ENCODE measurements at regions not wholly inside any gene's neighbourhood (a gene's known extent, or its start where the extent isn't known, plus 50 kb on each side); places are given as distances from the start of the nearest gene placed in this dataset.
"Not testable (repeated sequence)": the region's sequence is repeated elsewhere in the genome, so short reads cannot be mapped to it uniquely, and the experiment has no call there.

DNA sequence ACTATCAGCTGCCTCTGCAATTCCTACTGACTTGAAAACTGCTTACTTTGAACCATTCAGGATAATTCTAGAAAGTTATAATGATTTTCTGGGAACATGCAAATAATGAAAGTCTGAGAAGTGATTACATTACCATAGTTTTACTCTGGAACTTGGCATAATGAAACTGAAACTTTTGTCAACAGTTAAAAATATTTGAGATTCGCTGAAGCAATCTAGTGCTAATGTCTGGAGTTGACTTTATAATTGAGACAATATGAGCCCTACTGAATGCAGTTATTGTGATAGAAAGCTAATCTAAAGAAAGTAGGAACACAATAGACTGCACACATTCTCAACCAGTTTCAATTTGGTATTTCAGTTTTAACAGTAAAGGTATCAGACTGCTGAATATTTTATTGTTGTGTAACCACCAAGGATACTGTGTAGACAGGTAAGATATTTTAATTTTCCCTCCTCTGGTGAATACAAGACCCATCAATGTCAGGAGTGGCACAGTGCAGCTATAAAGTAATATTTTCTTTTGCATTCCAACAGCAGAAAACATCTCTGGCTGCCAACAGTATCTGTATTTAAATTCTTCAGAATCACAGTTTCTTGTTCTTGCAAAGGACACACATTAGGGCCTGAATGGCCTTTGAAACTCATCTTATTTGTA lies 483.5 kb downstream of the ATP23 start:
- ATAC-seq = no peak
- Histone ChIP-seq H3K36me3 (no peaks in the 10 kb centered on the region), H3K4me1 (peaks cover 15% of the 10 kb centered on the region), H3K27me3 (ENCODE audit: low read depth) (no peaks in the 10 kb centered on the region), H3K9me3 (no peaks in the 10 kb centered on the region), H3K4me3 (no peak overlapping the region), H3K27ac (peak overlapping the region; percentile 8)
- TF ChIP-seq, protein P1, sequence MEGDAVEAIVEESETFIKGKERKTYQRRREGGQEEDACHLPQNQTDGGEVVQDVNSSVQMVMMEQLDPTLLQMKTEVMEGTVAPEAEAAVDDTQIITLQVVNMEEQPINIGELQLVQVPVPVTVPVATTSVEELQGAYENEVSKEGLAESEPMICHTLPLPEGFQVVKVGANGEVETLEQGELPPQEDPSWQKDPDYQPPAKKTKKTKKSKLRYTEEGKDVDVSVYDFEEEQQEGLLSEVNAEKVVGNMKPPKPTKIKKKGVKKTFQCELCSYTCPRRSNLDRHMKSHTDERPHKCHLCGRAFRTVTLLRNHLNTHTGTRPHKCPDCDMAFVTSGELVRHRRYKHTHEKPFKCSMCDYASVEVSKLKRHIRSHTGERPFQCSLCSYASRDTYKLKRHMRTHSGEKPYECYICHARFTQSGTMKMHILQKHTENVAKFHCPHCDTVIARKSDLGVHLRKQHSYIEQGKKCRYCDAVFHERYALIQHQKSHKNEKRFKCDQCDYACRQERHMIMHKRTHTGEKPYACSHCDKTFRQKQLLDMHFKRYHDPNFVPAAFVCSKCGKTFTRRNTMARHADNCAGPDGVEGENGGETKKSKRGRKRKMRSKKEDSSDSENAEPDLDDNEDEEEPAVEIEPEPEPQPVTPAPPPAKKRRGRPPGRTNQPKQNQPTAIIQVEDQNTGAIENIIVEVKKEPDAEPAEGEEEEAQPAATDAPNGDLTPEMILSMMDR (IDR thresholded peaks at IDR 0.05) = no peak
- DNase-seq = no peak
- intact Hi-C loops (cut with DNase I) = no loop called here

DNA sequence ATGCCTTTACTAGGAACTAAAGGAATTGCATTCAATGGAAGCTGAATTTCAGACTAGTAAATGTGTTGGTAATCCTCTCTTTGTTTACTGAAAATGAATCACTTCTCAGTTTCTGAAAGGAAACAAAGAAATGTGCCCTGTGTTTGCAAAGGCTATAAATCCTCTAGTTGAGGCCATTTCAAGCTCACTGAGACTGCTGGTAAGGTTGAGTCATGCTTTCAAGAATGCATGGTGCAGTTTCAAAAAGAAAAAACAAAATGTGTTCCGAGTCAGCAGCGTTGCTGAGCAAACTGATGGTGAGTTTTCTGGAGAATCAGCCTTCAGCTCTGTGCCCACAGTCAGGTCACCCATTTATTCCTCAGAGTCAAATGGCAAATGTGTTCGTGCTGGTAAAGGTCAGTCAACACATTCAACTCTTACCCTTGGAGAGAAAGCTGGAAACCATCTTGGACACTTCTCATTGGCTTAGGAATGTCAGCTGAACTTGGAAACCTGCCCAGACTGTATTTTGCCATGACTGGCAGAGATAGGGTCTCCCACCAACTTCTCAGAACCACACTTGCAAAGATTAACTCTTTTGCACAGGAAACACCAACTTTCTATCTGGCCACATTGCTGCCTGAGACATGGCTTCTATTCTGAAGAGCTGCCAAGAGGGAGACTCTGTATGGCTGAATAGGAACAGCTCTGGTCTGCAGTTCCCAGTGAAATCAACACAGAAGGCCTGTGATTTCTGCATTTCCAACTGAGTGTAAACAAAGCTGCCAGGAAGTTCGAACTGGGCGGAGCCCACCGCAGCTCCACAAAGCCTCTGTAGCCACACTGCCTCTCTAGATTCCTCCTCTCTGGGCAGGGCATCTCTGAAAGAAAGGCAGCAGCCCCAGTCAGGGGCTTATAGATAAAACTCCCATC lies 484.4 kb downstream of the ATP23 start:
- peak; percentile 42 to 43 for ATAC-seq
- TF ChIP-seq, protein P1 (IDR thresholded peaks at IDR 0.05) = no peak
- no peak for DNase-seq
- H3K36me3 ChIP-seq = no peaks in the 10 kb centered on the region
- peaks cover 15% of the 10 kb centered on the region for H3K4me1 ChIP-seq
- H3K27ac ChIP-seq = no peak overlapping the region
- no peak overlapping the region for H3K4me3 ChIP-seq
- intact Hi-C loops (cut with DNase I) = no loop called here
- H3K27me3 ChIP-seq (ENCODE audit: low read depth) = no peaks in the 10 kb centered on the region
- no peaks in the 10 kb centered on the region for H3K9me3 ChIP-seq

DNA sequence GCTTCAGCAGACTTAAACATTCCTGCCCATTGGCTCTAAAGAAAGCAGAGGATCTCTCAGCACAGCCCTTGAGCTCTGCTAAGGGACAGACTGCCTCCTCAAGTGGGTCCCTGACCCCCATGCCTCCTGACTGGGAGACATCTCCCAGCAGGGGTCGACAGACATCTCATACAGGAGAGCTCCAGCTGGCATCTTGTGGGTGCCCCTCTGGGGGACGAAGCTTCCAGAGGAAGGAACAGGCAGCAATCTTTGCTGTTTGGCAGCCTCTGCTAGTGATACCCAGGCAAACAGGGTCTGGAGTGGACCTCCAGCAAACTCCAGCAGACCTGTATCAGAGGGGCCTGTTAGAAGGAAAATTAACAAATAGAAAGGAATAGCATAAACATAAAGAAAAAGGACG lies 485.1 kb downstream of the ATP23 start:
- H3K4me1 ChIP-seq = peaks cover 15% of the 10 kb centered on the region

DNA sequence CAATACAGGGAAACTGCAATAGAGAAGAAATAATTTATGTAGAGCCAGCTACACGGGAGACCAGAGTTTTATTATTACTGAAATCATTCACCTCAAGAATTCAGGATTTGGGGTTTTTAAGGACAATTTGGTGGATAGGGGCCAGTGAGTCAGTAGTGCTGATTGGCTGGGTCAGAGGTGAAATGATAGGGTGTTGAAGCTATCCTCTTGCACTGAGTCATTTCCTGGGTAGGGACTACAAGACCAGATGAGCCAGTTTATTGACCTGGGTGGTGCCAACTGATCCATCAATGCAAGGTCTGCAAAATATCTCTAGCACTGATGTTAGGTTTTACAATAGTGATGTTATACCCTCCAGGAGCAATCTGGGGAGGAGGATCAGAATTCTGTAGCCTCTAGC lies 486.3 kb downstream of the LRIG3 start:
- DNase-seq (no peak), ATAC-seq (no peak)
- Histone ChIP-seq H3K27ac (no peak overlapping the region), H3K9me3 (no peaks in the 10 kb centered on the region), H3K4me3 (no peak overlapping the region), H3K36me3 (no peaks in the 10 kb centered on the region), H3K27me3 (ENCODE audit: low read depth) (no peaks in the 10 kb centered on the region), H3K4me1 (no peaks in the 10 kb centered on the region)
- TF ChIP-seq, protein P1 (IDR thresholded peaks at IDR 0.05) = no peak
- intact Hi-C loops (cut with DNase I) = no loop called here

More for the DNA sequence above, 485.1 kb downstream of the ATP23 start:
- H3K4me3 ChIP-seq; H3K9me3 ChIP-seq; H3K27me3 ChIP-seq (ENCODE audit: low read depth); H3K36me3 ChIP-seq; ATAC-seq; intact Hi-C loops (cut with DNase I); H3K27ac ChIP-seq; DNase-seq: not testable (repeated sequence)

DNA sequence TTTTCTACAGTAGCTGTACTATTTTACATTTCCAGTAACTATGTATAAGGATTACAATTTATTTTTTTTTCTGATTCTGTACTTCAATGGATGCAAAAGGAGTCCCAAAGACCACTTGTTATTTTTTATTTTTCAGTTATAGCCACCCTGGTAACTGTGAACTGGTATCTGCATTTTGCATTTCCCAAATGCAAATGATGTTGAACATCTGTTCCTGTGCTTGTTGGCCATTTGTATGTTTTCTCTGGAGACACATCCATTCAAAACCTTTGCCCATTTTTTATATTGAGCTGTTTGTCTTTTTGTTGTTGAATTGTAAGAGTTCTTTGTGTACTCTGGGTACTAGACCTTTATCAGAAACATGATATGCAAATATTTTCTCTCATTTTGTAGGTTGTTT lies 485.6 kb downstream of the LRIG3 start:
- intact Hi-C loops (cut with DNase I) = no loop called here
- no peaks in the 10 kb centered on the region for H3K27me3 ChIP-seq (ENCODE audit: low read depth)
- no peak for ATAC-seq
- H3K4me3 ChIP-seq = no peak overlapping the region
- no peaks in the 10 kb centered on the region for H3K9me3 ChIP-seq
- H3K27ac ChIP-seq = no peak overlapping the region
- TF ChIP-seq, protein P1 (IDR thresholded peaks at IDR 0.05) = no peak
- H3K36me3 ChIP-seq = no peaks in the 10 kb centered on the region
- no peaks in the 10 kb centered on the region for H3K4me1 ChIP-seq
- no peak for DNase-seq

DNA sequence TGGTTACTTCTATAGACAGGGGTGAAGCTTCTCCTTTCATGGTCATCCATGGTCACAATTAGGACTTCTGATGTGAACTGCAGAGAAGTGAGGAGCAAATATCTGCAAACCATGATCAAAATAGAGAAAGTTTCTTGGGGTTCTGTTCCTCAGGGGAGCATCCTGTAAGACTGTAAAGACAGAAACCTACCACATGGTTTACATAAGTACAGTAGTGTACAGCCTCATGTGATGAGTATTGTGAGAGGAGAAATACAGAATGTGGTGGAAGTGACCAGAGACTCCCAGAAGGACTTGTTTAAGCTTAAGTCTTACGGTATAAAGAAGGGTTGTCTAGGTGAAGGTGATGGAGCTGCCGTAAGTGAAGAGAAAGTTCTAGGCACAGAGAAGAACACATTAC lies 484.7 kb downstream of the LRIG3 start:
- Histone ChIP-seq H3K4me1 (no peaks in the 10 kb centered on the region), H3K9me3 (no peaks in the 10 kb centered on the region), H3K4me3 (no peak overlapping the region), H3K36me3 (no peaks in the 10 kb centered on the region), H3K27me3 (ENCODE audit: low read depth) (no peaks in the 10 kb centered on the region), H3K27ac (no peak overlapping the region)
- ATAC-seq (no peak), DNase-seq (no peak)
- TF ChIP-seq, protein P1 (IDR thresholded peaks at IDR 0.05) = no peak
- intact Hi-C loops (cut with DNase I) = no loop called here
